ENCODE measurements at regions not wholly inside any gene's neighbourhood (a gene's known extent, or its start where the extent isn't known, plus 50 kb on each side); places are given as distances from the start of the nearest gene placed in this dataset.
"Not testable (repeated sequence)": the region's sequence is repeated elsewhere in the genome, so short reads cannot be mapped to it uniquely, and the experiment has no call there.

DNA sequence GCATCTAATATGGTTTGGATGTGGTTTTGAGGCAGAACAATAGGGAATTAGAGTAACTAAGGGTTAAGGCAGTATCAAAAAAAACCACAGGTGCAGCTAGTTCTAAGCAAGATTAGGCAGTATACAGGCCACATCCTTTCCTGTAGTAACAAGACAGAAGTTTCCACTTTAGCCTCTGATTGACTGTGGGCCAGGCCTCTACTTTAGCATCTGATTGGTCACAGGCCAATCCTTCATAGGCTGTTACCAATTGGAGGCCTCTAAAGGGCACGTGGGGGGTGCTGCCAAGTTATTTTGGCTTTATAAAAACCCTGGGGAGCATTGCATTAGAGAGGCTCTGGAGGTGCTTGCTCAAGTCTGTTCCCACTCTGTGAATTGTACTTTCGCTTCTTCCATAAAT, 144.1 kb upstream of the ST8SIA4 start:
- Histone ChIP-seq H3K36me3 (no peaks in the 10 kb centered on the region), H3K4me1 (ENCODE audit: insufficient read depth) (no peaks in the 10 kb centered on the region), H3K4me3 (no peak overlapping the region), H3K9me3 (no peaks in the 10 kb centered on the region), H3K27ac (no peak overlapping the region), H3K27me3 (no peaks in the 10 kb centered on the region)
- intact Hi-C loops (cut with DNase I): no loop called here
- TF ChIP-seq CTCF (IDR thresholded peaks at IDR 0.05) (no peak), POLR2A (IDR thresholded peaks at IDR 0.05) (no peak), EP300 (IDR thresholded peaks at IDR 0.05) (no peak)
- DNase-seq: no peak
- WGBS, 3 donors: 65 to 72% (median 72%) methylated on average over 2 of the region's 2 CpGs

- WGBS, 3 donors: 55 to 71% (median 58%) methylated on average over 3 of the region's 3 CpGs
- TF ChIP-seq EP300 (IDR thresholded peaks at IDR 0.05) (no peak), POLR2A (IDR thresholded peaks at IDR 0.05) (no peak), CTCF (IDR thresholded peaks at IDR 0.05) (no peak)
- Histone ChIP-seq H3K4me3 (no peak overlapping the region), H3K27ac (no peak overlapping the region), H3K27me3 (no peaks in the 10 kb centered on the region), H3K36me3 (no peaks in the 10 kb centered on the region), H3K4me1 (ENCODE audit: insufficient read depth) (no peaks in the 10 kb centered on the region), H3K9me3 (no peaks in the 10 kb centered on the region)
- intact Hi-C loops (cut with DNase I): no loop called here
- DNase-seq: no peak
Measured at GRCh38 chr5:101045689-101046088, 142.6 kb upstream of the ST8SIA4 start.

DNA sequence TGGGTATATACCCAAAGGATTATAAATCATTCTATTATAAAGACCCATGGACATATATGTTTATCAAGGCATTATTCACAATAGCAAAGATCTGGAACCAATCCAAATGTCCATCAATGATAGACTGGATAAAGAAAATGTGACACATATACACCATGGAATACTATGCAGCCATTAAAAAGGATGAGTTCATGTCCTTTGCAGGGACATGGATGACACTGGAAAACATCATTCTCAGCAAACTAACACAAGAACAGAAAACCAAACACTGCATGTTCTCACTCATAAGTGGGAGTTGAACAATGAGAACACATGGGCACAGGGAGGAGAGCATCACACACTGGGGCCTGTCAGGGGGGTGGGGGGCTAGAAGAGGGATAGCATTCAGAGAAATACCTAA, 136.9 kb upstream of the ST8SIA4 start:
- intact Hi-C loops (cut with DNase I); H3K36me3 ChIP-seq: not testable (repeated sequence)

DNA sequence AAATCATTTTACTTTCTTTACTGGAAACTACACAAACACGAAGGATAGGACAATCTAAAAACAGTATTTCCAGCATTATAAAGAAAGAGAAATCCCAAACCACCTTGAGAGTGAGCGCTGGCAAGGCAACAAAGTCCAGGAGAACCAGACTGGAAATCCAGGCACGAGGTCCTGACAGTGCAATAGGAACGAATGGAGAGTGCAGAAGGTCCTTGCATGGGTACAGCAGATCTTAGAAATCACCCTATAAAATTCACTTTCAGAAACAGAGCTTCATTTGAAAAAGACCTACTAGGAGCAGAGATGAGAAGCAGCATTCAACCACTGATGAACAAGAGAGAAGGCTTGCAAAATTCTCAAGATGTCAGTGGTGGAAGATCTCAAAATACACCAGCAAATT, 133.7 kb upstream of the ST8SIA4 start:
- no peaks in the 10 kb centered on the region for H3K27me3 ChIP-seq
- 76 to 82% (median 80%) methylated on average over 4 of the region's 4 CpGs for WGBS, 3 donors
- TF ChIP-seq CTCF (IDR thresholded peaks at IDR 0.05): no peak
- TF ChIP-seq EP300 (IDR thresholded peaks at IDR 0.05): no peak
- TF ChIP-seq POLR2A (IDR thresholded peaks at IDR 0.05): no peak

More for the DNA sequence above, 136.9 kb upstream of the ST8SIA4 start:
- H3K27ac ChIP-seq; H3K4me3 ChIP-seq; H3K27me3 ChIP-seq; H3K9me3 ChIP-seq; H3K4me1 ChIP-seq (ENCODE audit: insufficient read depth); DNase-seq: not testable (repeated sequence)

GRCh38 chr5:101035425-101035824, 132.3 kb upstream of the ST8SIA4 start:
- TF ChIP-seq POLR2A (IDR thresholded peaks at IDR 0.05): no peak
- no peak for TF ChIP-seq CTCF (IDR thresholded peaks at IDR 0.05)
- TF ChIP-seq EP300 (IDR thresholded peaks at IDR 0.05): no peak
- H3K27me3 ChIP-seq: no peaks in the 10 kb centered on the region
- 88 to 93% (median 92%) methylated on average over 3 of the region's 3 CpGs for WGBS, 3 donors
- no peaks in the 10 kb centered on the region for H3K36me3 ChIP-seq
- intact Hi-C loops (cut with DNase I): no loop called here
- no peaks in the 10 kb centered on the region for H3K9me3 ChIP-seq
- no peak overlapping the region for H3K27ac ChIP-seq
- H3K4me1 ChIP-seq (ENCODE audit: insufficient read depth): no peaks in the 10 kb centered on the region
- no peak overlapping the region for H3K4me3 ChIP-seq
- no peak for DNase-seq

More for the DNA sequence above, 133.7 kb upstream of the ST8SIA4 start:
- no peaks in the 10 kb centered on the region for H3K4me1 ChIP-seq (ENCODE audit: insufficient read depth)
- H3K4me3 ChIP-seq: no peak overlapping the region
- intact Hi-C loops (cut with DNase I): no loop called here
- DNase-seq: no peak
- no peaks in the 10 kb centered on the region for H3K36me3 ChIP-seq
- no peak overlapping the region for H3K27ac ChIP-seq
- H3K9me3 ChIP-seq: no peaks in the 10 kb centered on the region
